Neural progenitor cell (in vitro differentiated cells): ENCODE measurements at regions not wholly inside any gene's neighbourhood (a gene's known extent, or its start where the extent isn't known, plus 50 kb on each side); places are given as distances from the start of the nearest gene placed in this dataset.

Experiments used
- DNase-seq: peaks from one replicate; pipeline ENCODE4 v3.0.0-alpha.2; 2016; ENCODE audit warnings: low spot score
- H2AFZ ChIP-seq: fragments of 200-600 bp; sonication (generic); replicated peaks from 2 replicates; pipeline ENCODE4 v1.6.1; 2016; ENCODE audit warnings: antibody characterized with exemption
- H3F3A ChIP-seq: fragments of 200-600 bp; sonication (generic); 2 replicates; pipeline ENCODE4 v1.6.1; 2016; ENCODE audit warnings: antibody characterized with exemption, low read depth
- H3K27ac ChIP-seq: fragments of 200-600 bp; sonication (generic); 2 replicates; pipeline ENCODE4 v1.5.1; 2016; ENCODE audit warnings: mild to moderate bottlenecking
- H3K27me3 ChIP-seq: fragments of 200-600 bp; sonication (generic); 2 replicates; pipeline ENCODE4 v1.6.1; 2016; ENCODE audit warnings: mild to moderate bottlenecking, moderate library complexity
- H3K36me3 ChIP-seq: fragments of 200-600 bp; sonication (generic); 2 replicates; pipeline ENCODE4 v1.5.1; 2016
- H3K4me1 ChIP-seq: fragments of 200-600 bp; sonication (generic); 2 replicates; pipeline ENCODE4 v1.6.1; 2016; ENCODE audit warnings: mixed run types
- H3K4me2 ChIP-seq: fragments of 200-600 bp; sonication (generic); 2 replicates; pipeline ENCODE4 v1.6.1; 2016
- H3K4me3 ChIP-seq: fragments of 200-600 bp; sonication (generic); 2 replicates; pipeline ENCODE4 v1.5.1; 2016
- H3K79me2 ChIP-seq: fragments of 200-600 bp; sonication (generic); 2 replicates; pipeline ENCODE4 v1.6.1; 2016; ENCODE audit warnings: low read depth
- H3K9ac ChIP-seq: fragments of 200-600 bp; sonication (generic); 2 replicates; pipeline ENCODE4 v1.6.1; 2016
- H3K9me3 ChIP-seq: fragments of 200-600 bp; sonication (generic); 2 replicates; pipeline ENCODE4 v1.5.1; 2016; ENCODE audit warnings: low read depth
- H4K20me1 ChIP-seq: fragments of 200-600 bp; sonication (generic); 2 replicates; pipeline ENCODE4 v1.6.1; 2016; ENCODE audit warnings: low read depth
- H3K27ac Mint-ChIP-seq: 3 replicates; pipeline ENCODE4 v1.8.0; 2021; ENCODE audit warnings: mixed read lengths
- H3K27me3 Mint-ChIP-seq: 2 replicates; pipeline ENCODE4 v1.8.0; 2022; ENCODE audit warnings: low read depth, mild to moderate bottlenecking, inconsistent platforms, moderate library complexity, mixed read lengths; ENCODE audit not compliant: insufficient read depth
- H3K36me3 Mint-ChIP-seq: 3 replicates; pipeline ENCODE4 v1.8.0; 2021; ENCODE audit warnings: mixed read lengths
- H3K4me1 Mint-ChIP-seq: 3 replicates; pipeline ENCODE4 v1.8.0; 2021; ENCODE audit warnings: mixed read lengths
- H3K4me3 Mint-ChIP-seq: 3 replicates; pipeline ENCODE4 v1.8.0; 2021; ENCODE audit warnings: mild to moderate bottlenecking, moderate library complexity, mixed read lengths
- H3K9me3 Mint-ChIP-seq: 3 replicates; pipeline ENCODE4 v1.8.0; 2020; ENCODE audit warnings: mixed read lengths
- CTCF ChIP-seq: fragments of 200-600 bp; sonication (generic); IDR thresholded peaks from 2 replicates; pipeline ENCODE4 v1.5.1; 2017; ENCODE audit warnings: antibody characterized with exemption, mild to moderate bottlenecking
- EZH2 ChIP-seq: fragments of 200-600 bp; sonication (generic); IDR thresholded peaks from 2 replicates; pipeline ENCODE4 v1.6.1; 2017; ENCODE audit warnings: antibody characterized with exemption, mild to moderate bottlenecking, moderate library complexity
- EZH2phosphoT487 ChIP-seq: fragments of 200-600 bp; sonication (generic); IDR thresholded peaks from 2 replicates; pipeline ENCODE4 v1.6.1; 2017; ENCODE audit warnings: antibody characterized with exemption

GRCh38 chr2:215799194-215799593 lies 214.2 kb downstream of the MREG start:
- no peak for TF ChIP-seq EZH2phosphoT487
- TF ChIP-seq CTCF, result no peak
- no peak for TF ChIP-seq EZH2
- Histone ChIP-seq H3K9ac (no peak overlapping the region), H3K27ac (no peak overlapping the region), H4K20me1 (no peaks in the 10 kb centered on the region), H3K4me3 (no peak overlapping the region), H3K9me3 (no peaks in the 10 kb centered on the region), H3K79me2 (no peaks in the 10 kb centered on the region), H3F3A (no peaks in the 10 kb centered on the region), H2AFZ (no peak overlapping the region), H3K4me1 (no peaks in the 10 kb centered on the region), H3K27me3 (no peaks in the 10 kb centered on the region), H3K4me2 (no peak overlapping the region), H3K36me3 (peaks cover 4% of the 10 kb centered on the region)
- Mint-ChIP-seq H3K36me3 (no peaks in the 10 kb centered on the region), H3K9me3 (peaks cover 4% of the 10 kb centered on the region), H3K27ac (no peak overlapping the region), H3K27me3 (no peaks in the 10 kb centered on the region), H3K4me3 (no peak overlapping the region), H3K4me1 (peaks cover 22% of the 10 kb centered on the region)
- no peak for DNase-seq

GRCh38 chr2:215797676-215798075 lies 215.7 kb downstream of the MREG start:
- Histone ChIP-seq H3K27me3 (no peaks in the 10 kb centered on the region), H3K4me1 (no peaks in the 10 kb centered on the region), H3K9ac (no peak overlapping the region), H3K4me2 (no peak overlapping the region), H3K36me3 (peaks cover 1% of the 10 kb centered on the region), H2AFZ (no peak overlapping the region), H3K9me3 (no peaks in the 10 kb centered on the region), H3K27ac (no peak overlapping the region), H3F3A (no peaks in the 10 kb centered on the region), H3K4me3 (no peak overlapping the region), H3K79me2 (no peaks in the 10 kb centered on the region), H4K20me1 (no peaks in the 10 kb centered on the region)
- DNase-seq, result no peak
- Mint-ChIP-seq H3K27ac (no peak overlapping the region), H3K9me3 (peaks cover 4% of the 10 kb centered on the region), H3K36me3 (no peaks in the 10 kb centered on the region), H3K4me3 (no peak overlapping the region), H3K27me3 (no peaks in the 10 kb centered on the region), H3K4me1 (peaks cover 25% of the 10 kb centered on the region)
- TF ChIP-seq EZH2phosphoT487, result no peak
- no peak for TF ChIP-seq CTCF
- no peak for TF ChIP-seq EZH2

GRCh38 chr2:215796140-215796855 lies 217.1 kb downstream of the MREG start:
- Histone ChIP-seq H3K4me2 (no peak overlapping the region), H3K4me1 (peaks cover 8% of the 10 kb centered on the region), H3K27ac (no peak overlapping the region), H4K20me1 (no peaks in the 10 kb centered on the region), H3F3A (no peaks in the 10 kb centered on the region), H3K4me3 (no peak overlapping the region), H3K9ac (no peak overlapping the region), H3K9me3 (no peaks in the 10 kb centered on the region), H3K79me2 (no peaks in the 10 kb centered on the region), H3K27me3 (no peaks in the 10 kb centered on the region), H3K36me3 (no peaks in the 10 kb centered on the region), H2AFZ (peak overlapping the region; percentile 3)
- H3K9me3 Mint-ChIP-seq, result no peaks in the 10 kb centered on the region
- no peaks in the 10 kb centered on the region for H3K36me3 Mint-ChIP-seq
- no peak overlapping the region for H3K4me3 Mint-ChIP-seq
- H3K4me1 Mint-ChIP-seq, result peaks cover 30% of the 10 kb centered on the region
- peak overlapping the region; percentile 2 for H3K27ac Mint-ChIP-seq
- DNase-seq, result no peak
- H3K27me3 Mint-ChIP-seq, result peaks cover 1% of the 10 kb centered on the region
- TF ChIP-seq EZH2phosphoT487 (no peak), CTCF (no peak)
